GM19025 (cell line): ENCODE measurements at regions not wholly inside any gene's neighbourhood (a gene's known extent, or its start where the extent isn't known, plus 50 kb on each side); places are given as distances from the start of the nearest gene placed in this dataset.

ENCODE experiments used
- ATAC-seq: cut with Tn5 transposase; IDR thresholded peaks from one replicate; pipeline ENCODE4 v1.9.1; 2021; ENCODE audit warnings: mild to moderate bottlenecking, low read depth, moderate library complexity; ENCODE audit not compliant: unreplicated experiment

DNA sequence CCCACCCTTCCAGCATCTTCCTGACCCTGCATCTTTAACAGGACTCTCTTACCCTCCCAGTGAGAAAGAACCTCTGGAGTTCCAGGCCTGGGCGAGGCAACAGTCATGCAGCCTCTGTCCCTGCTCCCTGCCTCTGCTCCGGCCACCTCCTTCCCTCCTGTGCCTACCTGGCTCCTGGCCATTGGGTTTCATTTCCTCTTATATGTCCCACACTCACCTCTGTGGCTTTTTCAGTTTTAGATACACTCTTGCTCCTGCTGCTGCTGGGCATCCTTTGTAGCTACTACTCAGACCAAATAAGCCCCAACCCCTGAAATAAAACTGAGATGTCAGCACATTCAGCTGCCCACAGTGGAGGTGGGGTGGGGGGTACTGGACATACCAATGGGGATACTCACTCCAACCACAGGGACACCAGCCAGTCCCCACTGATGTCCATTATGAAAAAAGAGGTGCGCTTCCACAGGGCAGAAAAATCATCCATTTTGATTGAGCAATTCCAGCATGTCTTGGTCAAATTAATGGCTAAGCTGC is 99.1 kb upstream of the NRXN3 start:
- ATAC-seq = no peak

DNA sequence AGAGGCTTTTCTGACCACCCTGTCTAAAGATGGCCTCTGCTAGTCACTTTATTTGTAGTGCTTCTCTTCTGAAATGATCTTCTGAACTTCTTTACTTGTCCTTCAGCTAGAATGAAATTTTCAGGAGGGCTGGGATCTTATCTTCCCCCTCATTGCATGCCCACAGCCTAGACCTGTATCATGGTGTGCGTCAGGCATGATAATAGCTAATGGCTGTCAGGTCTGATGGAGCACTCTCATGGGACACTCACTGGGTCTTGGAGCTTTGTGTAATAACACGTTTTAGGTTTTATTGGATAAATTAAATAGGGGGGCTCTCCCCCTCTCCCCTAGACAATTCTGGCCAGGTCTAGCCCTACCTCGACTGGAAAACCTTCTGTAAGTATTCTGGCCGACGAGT is 97.1 kb upstream of the NRXN3 start:
- ATAC-seq = no peak

DNA sequence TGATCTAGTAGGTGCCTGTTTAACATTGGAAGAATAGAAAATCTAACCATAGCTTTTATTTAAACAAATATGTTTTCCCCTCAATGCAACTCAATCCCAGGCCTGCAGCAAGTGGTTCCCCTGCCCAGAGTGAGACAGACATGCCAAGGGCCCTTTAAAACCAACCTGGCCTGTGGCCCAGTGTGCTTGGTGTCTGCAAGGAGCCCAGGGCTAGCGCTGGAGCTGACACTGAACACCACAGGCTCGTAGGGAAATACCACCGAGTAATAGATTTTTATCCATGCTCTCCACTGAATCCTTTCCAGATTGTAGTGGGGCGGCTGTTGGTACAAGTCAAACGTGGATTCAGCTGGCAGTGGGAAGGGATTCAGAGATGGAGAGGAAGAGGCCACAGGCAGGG is 95.6 kb upstream of the NRXN3 start:
- ATAC-seq = no peak

DNA sequence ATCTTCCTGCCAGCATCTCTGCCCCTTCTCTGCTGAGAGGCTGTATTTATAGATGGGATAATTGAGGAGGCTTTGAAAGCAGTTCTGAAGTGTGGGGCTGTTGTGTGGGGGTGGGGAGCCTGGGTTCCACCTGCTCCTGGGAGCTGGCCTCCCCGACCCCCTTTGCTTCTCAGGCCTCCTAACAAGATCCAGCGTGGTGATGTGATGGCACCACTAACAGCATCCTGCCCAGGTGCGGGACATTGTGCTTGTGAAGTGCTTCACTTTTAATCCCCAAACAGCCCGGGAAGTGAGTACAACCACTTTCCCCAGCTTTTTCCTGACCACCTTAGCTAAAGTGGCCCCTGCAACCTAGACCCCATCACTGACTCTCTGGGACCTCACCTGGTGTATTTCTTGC is 95.1 kb upstream of the NRXN3 start:
- ATAC-seq = no peak

DNA sequence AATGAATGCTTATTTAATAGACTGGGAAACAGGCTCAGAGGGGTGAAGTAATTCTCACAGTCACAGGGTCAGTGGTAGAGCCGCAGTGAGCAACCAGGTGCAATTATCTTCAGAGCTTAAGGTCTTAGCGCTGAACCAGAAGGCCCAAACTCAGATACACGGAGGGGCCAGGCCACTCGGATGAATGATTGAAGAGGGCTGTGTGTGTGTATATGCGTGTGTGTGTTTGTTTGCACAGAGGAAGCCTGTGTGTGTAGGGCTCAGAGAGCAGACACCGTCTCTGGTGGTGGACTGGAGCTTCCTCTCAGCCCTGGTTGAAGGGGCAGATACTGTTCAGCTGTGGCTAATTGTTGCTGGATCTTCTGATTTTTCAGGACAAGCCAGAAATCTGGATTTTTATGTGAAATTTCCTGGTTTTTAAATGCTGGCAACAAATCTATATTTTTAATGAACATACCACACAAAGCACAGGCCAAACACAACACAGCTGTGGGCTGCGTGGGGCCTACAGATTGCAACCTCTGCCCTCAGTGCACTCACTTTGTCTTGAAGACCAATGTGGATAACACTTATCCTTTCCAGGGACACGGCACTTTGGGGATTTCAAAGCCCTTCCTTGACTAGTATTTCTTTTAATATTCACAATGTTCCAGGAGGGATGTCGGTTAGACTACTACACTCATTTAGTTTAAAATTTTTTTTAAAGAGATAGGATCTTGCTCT is 94.5 kb upstream of the NRXN3 start:
- no peak for ATAC-seq

DNA sequence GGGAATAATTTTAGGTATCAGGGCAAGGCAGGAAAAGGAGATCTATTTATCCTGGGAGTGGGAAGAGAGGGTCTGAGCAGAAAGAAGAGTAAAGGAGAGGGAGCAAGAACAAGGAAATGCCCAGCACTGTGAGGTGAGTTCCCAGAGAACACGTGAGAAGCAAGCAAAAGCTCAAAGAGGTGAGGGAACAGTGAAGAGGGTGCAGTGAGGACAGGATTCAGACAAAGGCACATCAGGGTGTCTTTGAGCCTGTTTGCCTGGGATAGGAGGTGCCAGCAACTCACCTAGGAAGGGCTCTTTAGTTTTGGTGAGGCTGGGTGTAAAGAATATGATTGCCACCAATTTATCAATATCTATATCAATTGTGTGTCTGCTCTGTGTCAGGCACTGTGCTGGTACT is 88.9 kb upstream of the NRXN3 start:
- no peak for ATAC-seq

DNA sequence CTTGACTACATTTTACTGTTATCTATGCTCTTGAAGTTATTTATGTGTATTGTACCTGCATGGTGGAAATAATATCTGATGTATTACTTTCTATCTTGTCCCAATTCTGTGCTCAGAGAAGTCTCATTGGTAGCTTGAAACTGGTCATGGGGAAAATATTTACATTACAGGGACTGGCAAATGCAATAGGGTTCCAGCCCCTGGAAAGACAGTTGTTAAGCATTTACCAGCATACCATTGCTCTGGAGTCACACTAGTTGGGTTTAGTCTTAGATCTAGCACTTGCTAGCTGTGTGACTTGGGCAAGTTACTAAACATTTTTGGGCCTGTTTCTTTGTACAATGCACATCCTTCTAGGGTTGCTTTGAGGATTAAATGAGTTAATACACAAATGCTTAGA is 86.3 kb upstream of the NRXN3 start:
- no peak for ATAC-seq

DNA sequence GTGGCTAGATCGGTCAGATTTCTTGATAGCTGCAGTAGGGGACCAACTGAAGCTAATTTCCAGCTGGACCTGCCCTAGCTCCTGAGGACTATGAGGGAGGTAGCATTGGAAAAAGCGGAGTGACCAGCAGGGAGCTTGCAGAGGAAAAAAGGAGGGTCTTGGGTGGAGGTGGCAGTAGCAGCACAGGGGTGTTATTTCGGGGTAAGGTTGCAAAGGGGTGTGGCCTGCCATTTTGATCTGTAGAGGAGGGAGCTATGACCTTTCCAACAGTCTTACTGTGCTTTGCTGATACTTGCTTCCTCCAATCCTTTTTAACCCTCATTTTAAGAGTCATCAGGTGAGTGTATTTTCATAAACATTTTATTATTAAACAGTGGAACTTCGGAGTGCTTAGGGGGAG is 83.8 kb upstream of the NRXN3 start:
- ATAC-seq = no peak

DNA sequence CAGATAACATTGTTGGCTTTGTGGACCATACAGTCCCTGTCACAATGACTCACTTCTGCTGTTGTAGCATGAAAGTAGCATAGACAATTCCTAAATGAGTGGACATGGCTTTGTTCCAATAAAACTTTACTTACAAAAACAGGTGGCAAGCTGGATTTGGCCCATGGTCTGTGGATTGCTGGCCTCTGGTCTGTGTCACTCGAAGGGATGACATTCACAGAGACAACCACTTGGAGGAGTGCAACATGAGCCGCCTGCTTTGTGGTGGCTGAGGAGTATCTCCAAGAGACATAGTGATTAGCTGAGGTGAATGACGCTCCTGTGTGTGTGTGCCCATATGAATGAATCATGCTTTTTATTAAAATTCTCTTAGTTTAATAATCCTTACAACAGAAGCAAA is 81.3 kb upstream of the NRXN3 start:
- no peak for ATAC-seq

DNA sequence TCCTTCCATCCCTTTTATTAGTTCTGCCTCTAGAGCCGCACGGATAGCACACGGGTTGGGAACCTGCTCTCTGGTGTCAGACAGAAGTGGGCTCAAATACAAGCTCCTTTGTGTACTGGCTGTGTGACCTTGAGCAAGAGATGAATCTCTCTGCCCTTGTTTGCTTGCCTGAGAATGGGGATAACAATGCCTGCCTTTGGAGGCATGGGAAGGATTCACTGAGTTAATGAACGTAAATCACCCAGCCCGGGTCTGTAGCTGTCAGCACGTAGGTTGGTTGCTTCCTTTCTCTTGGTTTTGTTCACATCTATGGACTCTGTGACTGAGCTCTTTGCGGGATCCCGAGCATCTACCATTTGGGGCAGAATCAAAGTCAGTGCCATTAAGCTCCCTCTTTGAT is 79.3 kb upstream of the NRXN3 start:
- no peak for ATAC-seq

DNA sequence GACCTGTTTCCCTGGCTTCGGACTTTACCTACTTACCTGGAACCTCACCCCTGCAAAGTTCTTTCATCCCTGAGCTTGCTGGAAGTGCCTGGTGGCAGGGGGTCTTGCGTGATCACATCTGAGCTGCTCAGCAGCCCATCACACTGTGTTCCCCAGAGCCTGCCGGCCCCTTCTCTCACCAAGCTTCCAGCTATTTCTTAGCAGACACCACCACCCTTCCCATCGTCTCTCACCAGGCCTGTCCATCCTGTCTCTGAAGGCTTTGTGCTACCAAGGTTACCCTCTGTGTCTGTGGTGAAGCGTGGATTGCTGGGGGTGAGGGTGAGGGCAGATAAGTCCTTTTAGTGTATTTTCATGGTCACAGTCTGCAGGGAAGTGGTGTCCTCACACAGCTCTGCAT is 78.8 kb upstream of the NRXN3 start:
- ATAC-seq = no peak

DNA sequence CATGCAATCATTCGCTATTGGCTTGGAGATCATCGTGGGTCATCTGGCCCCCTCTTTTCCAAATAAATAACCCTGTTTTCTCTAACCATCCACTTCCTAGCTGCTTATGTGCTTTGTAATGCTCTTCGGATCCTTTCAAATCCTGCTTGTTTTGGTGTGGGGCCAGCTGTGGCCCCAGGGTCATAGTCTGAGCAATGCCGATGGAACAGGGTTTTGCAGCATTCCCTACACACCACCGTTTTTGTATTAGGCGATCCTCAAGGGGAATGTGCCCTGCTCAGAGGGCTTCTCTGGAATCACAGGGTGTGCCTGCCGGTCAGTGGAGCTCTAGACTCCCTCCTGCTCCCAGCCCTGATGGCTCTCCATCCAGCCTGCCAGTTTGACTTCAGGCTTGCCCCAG is 78.1 kb upstream of the NRXN3 start:
- no peak for ATAC-seq

DNA sequence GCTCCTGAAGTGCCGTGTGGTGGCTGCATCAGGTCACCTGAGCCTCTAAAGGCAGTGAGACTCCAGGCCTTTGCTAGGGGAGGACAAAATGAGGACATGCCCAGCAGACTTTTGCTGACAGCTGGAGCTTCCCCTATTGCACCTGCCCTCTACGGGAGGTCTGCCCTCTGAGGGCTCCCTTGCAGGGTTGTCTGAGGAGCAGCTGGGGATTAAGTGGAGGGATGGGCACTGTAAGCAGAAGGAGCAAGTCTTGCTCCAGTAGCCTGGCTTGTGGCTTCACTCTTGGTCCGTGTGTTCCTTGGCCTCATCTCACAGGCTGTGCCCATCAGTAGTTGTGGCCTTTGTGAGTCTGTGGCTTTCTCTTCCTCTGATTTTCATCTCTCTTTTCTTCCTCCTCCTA is 66.9 kb upstream of the NRXN3 start:
- no peak for ATAC-seq

DNA sequence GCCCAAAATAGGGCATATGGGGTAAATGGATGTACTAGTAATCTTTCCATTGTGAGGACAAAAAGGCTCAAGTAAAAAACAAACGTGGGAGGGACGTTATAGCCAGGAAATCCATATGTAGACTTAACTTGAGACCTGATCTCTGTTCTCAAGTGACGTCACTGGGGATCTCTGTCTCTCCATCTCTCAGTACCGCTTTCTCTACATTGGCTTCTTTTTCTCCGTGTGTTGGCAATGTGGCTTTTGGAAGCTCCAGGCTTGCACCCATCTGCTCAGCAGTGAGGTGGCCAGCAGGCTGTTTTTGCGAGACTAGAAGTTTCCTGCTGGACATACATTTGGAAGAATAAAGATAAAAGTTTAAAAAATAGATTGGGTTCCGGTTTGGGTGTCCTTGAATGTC is 66.0 kb upstream of the NRXN3 start:
- ATAC-seq = no peak

DNA sequence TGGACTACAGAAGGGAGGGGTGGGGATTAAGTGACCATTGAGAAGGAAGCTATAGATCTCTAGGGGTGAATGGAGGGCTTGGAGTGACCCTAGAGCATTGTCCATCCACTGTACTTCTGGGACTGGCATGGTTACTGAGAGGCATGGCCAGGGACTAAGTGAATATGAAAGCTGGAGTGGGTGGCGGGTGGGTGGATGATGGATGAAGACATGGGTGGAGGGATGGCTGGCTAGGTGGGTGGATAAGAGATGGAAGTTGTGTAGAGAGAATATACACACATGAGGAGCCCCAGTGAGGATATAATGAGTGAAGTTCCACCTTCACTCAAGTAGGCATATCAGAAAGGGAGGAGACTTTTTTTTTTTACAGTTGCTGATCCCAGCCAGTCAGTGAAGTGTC is 65.5 kb upstream of the NRXN3 start:
- ATAC-seq = no peak

DNA sequence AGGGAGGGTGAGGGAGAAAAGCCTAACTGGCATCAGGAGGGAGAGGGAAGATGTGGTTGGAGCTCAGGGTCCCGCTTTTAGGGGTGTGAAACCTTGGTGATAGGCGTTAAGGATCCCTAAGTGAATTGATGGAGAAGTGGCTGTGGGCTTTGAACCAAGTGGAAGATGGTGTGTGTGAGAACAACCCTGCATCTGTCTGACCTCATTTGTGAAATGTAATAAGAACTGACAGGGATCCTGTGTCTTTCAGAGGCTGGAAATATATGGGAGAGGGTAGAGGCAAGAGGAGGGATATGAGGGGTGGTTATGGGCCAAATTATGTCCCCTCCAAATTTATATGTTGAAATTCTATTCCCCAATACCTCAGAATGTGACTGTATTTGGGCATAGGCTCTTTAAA is 63.8 kb upstream of the NRXN3 start:
- ATAC-seq = no peak

DNA sequence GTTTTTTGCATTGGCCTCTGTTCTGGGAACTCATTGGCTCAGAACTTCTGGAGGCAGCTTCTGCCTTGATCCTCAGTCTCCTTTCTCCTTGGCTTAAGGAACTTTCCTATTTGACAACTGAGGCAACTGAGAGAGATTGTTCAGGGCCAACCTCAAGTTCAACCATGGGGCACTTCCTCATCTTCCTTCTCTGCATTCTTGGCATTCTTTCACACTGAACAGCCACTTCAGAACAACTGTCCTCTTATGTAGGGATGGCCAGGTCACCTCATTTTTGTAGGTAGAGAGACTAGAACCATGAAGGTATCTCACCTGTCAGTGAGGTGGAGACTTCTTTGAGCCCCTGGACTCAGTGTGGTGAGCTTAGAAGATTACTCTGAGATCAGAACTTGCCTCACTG is 63.0 kb upstream of the NRXN3 start:
- no peak for ATAC-seq

DNA sequence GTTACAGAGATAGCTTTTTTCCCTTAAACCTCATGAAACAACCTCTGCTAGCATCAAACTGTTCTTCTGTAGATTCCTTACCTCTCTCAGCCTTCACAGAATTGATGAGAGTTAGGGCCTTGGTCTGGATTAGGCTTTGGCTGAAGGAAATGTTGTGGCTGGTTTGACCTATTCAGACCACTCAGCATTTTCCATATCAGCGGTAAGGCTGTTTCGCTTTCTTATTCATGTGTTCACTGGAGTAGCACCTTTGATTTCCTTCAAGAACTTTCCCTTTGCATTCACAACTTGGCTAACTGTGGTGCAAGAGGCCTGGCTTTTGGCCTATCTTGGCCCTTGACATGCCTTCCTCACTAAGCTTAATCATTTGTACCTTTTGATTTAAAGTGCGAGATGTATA is 50.7 kb upstream of the NRXN3 start:
- ATAC-seq = no peak
